GM23338 (cell line): ENCODE measurements at regions not wholly inside any gene's neighbourhood (a gene's known extent, or its start where the extent isn't known, plus 50 kb on each side); places are given as distances from the start of the nearest gene placed in this dataset.

Experiments
- ATAC-seq: fragments of 200-7000 bp; cut with Tn5 transposase; 3 replicates; pipeline ENCODE4 v1.9.1; 2020
- DNase-seq: peaks from one replicate; pipeline ENCODE4 v3.0.0-alpha.2; 2015; ENCODE audit warnings: low spot score
- H2AFZ ChIP-seq: fragments of 200-600 bp; sonication (generic); 2 replicates; pipeline ENCODE4 v1.8.0; 2016; ENCODE audit warnings: antibody characterized with exemption, mild to moderate bottlenecking, moderate library complexity
- H3F3A ChIP-seq: fragments of 200-600 bp; sonication (generic); replicated peaks from 2 replicates; pipeline ENCODE4 v1.8.0; 2017; ENCODE audit warnings: antibody characterized with exemption, mixed run types, low read depth
- H3K27ac ChIP-seq: fragments of 200-600 bp; sonication (generic); 2 replicates; pipeline ENCODE4 v1.6.1; 2016; ENCODE audit warnings: low read depth
- H3K27me3 ChIP-seq: fragments of 200-600 bp; sonication (generic); 2 replicates; pipeline ENCODE4 v1.8.0; 2016; ENCODE audit warnings: mild to moderate bottlenecking, mixed run types, moderate library complexity; ENCODE audit not compliant: insufficient read depth
- H3K36me3 ChIP-seq: fragments of 200-600 bp; sonication (generic); 2 replicates; pipeline ENCODE4 v1.8.0; 2016; ENCODE audit warnings: mild to moderate bottlenecking; ENCODE audit not compliant: insufficient read depth
- H3K4me1 ChIP-seq: fragments of 200-600 bp; sonication (generic); 2 replicates; pipeline ENCODE4 v1.8.0; 2016; ENCODE audit warnings: mild to moderate bottlenecking, moderate library complexity; ENCODE audit not compliant: insufficient read depth
- H3K4me2 ChIP-seq: fragments of 200-600 bp; sonication (generic); 2 replicates; pipeline ENCODE4 v1.7.1; 2017; ENCODE audit warnings: mixed run types
- H3K4me3 ChIP-seq: fragments of 200-600 bp; sonication (generic); 2 replicates; pipeline ENCODE4 v1.6.1; 2016; ENCODE audit warnings: mixed run types
- H3K79me2 ChIP-seq: fragments of 200-600 bp; sonication (generic); replicated peaks from 2 replicates; pipeline ENCODE4 v1.8.0; 2017; ENCODE audit warnings: mild to moderate bottlenecking; ENCODE audit not compliant: insufficient read depth
- H3K9me2 ChIP-seq: fragments of 200-600 bp; sonication (generic); 2 replicates; pipeline ENCODE4 v1.8.0; 2017; ENCODE audit not compliant: insufficient read depth
- H4K20me1 ChIP-seq: fragments of 200-600 bp; sonication (generic); replicated peaks from 2 replicates; pipeline ENCODE4 v1.8.0; 2017; ENCODE audit warnings: mild to moderate bottlenecking; ENCODE audit not compliant: insufficient read depth
- H3K27ac Mint-ChIP-seq: 2 replicates; pipeline ENCODE4 v1.8.0; 2020; ENCODE audit warnings: inconsistent platforms, mild to moderate bottlenecking, moderate library complexity, mixed read lengths
- H3K27me3 Mint-ChIP-seq: 3 replicates; pipeline ENCODE4 v1.8.0; 2022; ENCODE audit warnings: low read depth, mild to moderate bottlenecking, moderate library complexity, mixed read lengths, inconsistent platforms; ENCODE audit not compliant: insufficient read depth, poor library complexity
- H3K36me3 Mint-ChIP-seq: 3 replicates; pipeline ENCODE4 v1.8.0; 2021; ENCODE audit warnings: low read depth, mild to moderate bottlenecking, inconsistent platforms, moderate library complexity, mixed read lengths
- H3K4me1 Mint-ChIP-seq: 3 replicates; pipeline ENCODE4 v1.8.0; 2020; ENCODE audit warnings: mild to moderate bottlenecking, inconsistent platforms, mixed read lengths
- H3K4me3 Mint-ChIP-seq: 3 replicates; pipeline ENCODE4 v1.8.0; 2021; ENCODE audit warnings: moderate library complexity, mild to moderate bottlenecking, inconsistent platforms, mixed read lengths
- H3K9me3 Mint-ChIP-seq: 3 replicates; pipeline ENCODE4 v1.8.0; 2020; ENCODE audit warnings: moderate library complexity, mild to moderate bottlenecking, inconsistent platforms, mixed read lengths
- CREB1 ChIP-seq: fragments of 250-450 bp; sonication (Bioruptor Pico); IDR thresholded peaks from 2 replicates; pipeline ENCODE4 v1.5.0; 2020; ENCODE audit warnings: low read depth, mild to moderate bottlenecking, moderate library complexity
- CTCF ChIP-seq, 2 experiments: fragments of 200-600 bp in 1 of 2; sonication (generic) in 1 of 2; conservative IDR thresholded peaks; 2 replicates each; pipeline versions ENCODE4 v1.5.1 to v1.6.1; 2016 to 2017; ENCODE audit warnings: antibody characterized with exemption in 2 of 2, low read depth in 2 of 2, mild to moderate bottlenecking in 2 of 2, moderate library complexity in 1 of 2
- ETS1 ChIP-seq: IDR thresholded peaks from 2 replicates; pipeline ENCODE4 v1.6.1; 2016; ENCODE audit warnings: antibody characterized with exemption
- EZH2 ChIP-seq: fragments of 200-600 bp; sonication (generic); IDR thresholded peaks from one replicate; pipeline ENCODE4 v1.8.0; 2017; ENCODE audit warnings: antibody characterized with exemption, mild to moderate bottlenecking, low read depth; ENCODE audit not compliant: unreplicated experiment
- EZH2phosphoT487 ChIP-seq: fragments of 200-600 bp; sonication (generic); IDR thresholded peaks from one replicate; pipeline ENCODE4 v1.8.1; 2018; ENCODE audit warnings: antibody characterized with exemption; ENCODE audit not compliant: unreplicated experiment
- JUNB ChIP-seq: IDR thresholded peaks from one replicate; pipeline ENCODE4 v1.6.1; 2016; ENCODE audit warnings: antibody characterized with exemption; ENCODE audit not compliant: unreplicated experiment
- NANOG ChIP-seq: IDR thresholded peaks from 2 replicates; pipeline ENCODE4 v1.6.1; 2016; ENCODE audit warnings: antibody characterized with exemption, borderline replicate concordance
- POLR2AphosphoS5 ChIP-seq: IDR thresholded peaks from 2 replicates; pipeline ENCODE4 v1.6.1; 2016; ENCODE audit warnings: antibody characterized with exemption, low read depth
- REST ChIP-seq: IDR thresholded peaks from one replicate; pipeline ENCODE4 v1.6.1; 2018; ENCODE audit warnings: antibody characterized with exemption; ENCODE audit not compliant: unreplicated experiment
- STAT1 ChIP-seq: IDR thresholded peaks from one replicate; pipeline ENCODE4 v1.6.1; 2016; ENCODE audit warnings: antibody characterized with exemption; ENCODE audit not compliant: unreplicated experiment
- ZNF114 ChIP-seq: fragments of 250-450 bp; sonication (Bioruptor Pico); IDR thresholded peaks from 2 replicates; pipeline ENCODE4 v1.5.0; 2020; ENCODE audit warnings: mild to moderate bottlenecking, moderate library complexity
- ZNF331 ChIP-seq: fragments of 250-450 bp; sonication (Bioruptor Pico); IDR thresholded peaks from 2 replicates; pipeline ENCODE4 v1.5.0; 2020; ENCODE audit warnings: low read depth, mild to moderate bottlenecking, moderate library complexity
- ZNF462 ChIP-seq: fragments of 250-450 bp; sonication (Bioruptor Pico); IDR thresholded peaks from 2 replicates; pipeline ENCODE4 v1.5.0; 2020; ENCODE audit warnings: mild to moderate bottlenecking, moderate library complexity

GRCh38 chr5:166093312-166093711 lies 2198.1 kb upstream of the WWC1 start (continued):
- no peak for TF ChIP-seq POLR2AphosphoS5
- TF ChIP-seq JUNB: no peak
- no peak for TF ChIP-seq EZH2phosphoT487
- TF ChIP-seq STAT1: no peak
- no peak for TF ChIP-seq CREB1
- no peak for TF ChIP-seq ZNF114 (CRISPR knock-in tag)

GRCh38 chr5:166102947-166103346 lies 2188.5 kb upstream of the WWC1 start:
- no peak overlapping the region for H3K4me3 ChIP-seq
- H3K4me2 ChIP-seq: no peak overlapping the region
- H2AFZ ChIP-seq: no peak overlapping the region
- H3K9me3 Mint-ChIP-seq: peaks cover 31% of the 10 kb centered on the region
- H4K20me1 ChIP-seq: no peaks in the 10 kb centered on the region
- H3K79me2 ChIP-seq: no peaks in the 10 kb centered on the region
- no peak overlapping the region for H3K27ac Mint-ChIP-seq
- DNase-seq (no peak), ATAC-seq (no peak)
- H3K4me1 ChIP-seq: no peaks in the 10 kb centered on the region
- no peaks in the 10 kb centered on the region for H3F3A ChIP-seq
- TF ChIP-seq JUNB (no peak), POLR2AphosphoS5 (no peak), REST (no peak), NANOG (no peak), ZNF331 (CRISPR knock-in tag) (no peak), CREB1 (no peak), EZH2 (no peak), ZNF114 (CRISPR knock-in tag) (no peak), STAT1 (no peak), ETS1 (no peak), CTCF (conservative IDR thresholded peaks at IDR 0.05; ENCODE audit: low read depth in 2 of 2) (no peak), EZH2phosphoT487 (no peak), ZNF462 (CRISPR knock-in tag) (no peak)
- H3K27ac ChIP-seq: no peak overlapping the region
- H3K27me3 ChIP-seq: no peaks in the 10 kb centered on the region
- no peak overlapping the region for H3K4me3 Mint-ChIP-seq
- H3K27me3 Mint-ChIP-seq: peaks cover 2% of the 10 kb centered on the region
- peaks cover 6% of the 10 kb centered on the region; the same call in 1 of the 2 replicates for H3K36me3 ChIP-seq
- H3K36me3 Mint-ChIP-seq: peaks cover 37% of the 10 kb centered on the region
- H3K4me1 Mint-ChIP-seq: no peaks in the 10 kb centered on the region; the same call in 2 of the 3 replicates
- 0 out of 2 replicates have a peak, but pooled peaks cover 6% of the 10 kb centered on the region for H3K9me2 ChIP-seq
